ENCODE measurements at regions not wholly inside any gene's neighbourhood (a gene's known extent, or its start where the extent isn't known, plus 50 kb on each side); places are given as distances from the start of the nearest gene placed in this dataset.
"Not testable (repeated sequence)": the region's sequence is repeated elsewhere in the genome, so short reads cannot be mapped to it uniquely, and the experiment has no call there.

DNA sequence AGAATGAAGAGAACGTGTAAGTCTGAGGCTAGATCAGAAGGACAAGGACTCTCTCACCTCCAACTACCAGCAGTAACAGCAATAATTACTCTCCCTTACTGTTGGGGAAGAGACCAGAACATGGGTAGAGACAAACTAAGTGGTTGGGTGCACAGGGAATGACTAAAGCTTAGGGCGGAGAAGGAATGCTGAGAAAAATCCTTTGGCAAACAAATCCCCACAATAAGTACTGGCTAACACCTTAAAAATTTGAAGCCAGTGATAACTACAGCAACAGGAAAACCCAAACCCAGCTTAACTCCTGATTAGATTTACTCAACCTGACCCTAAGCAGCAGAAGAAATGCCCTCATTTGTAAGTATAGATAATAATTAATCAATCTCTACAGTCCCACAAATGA lies 759.0 kb downstream of the AACS start:
- no peak for DNase-seq

DNA sequence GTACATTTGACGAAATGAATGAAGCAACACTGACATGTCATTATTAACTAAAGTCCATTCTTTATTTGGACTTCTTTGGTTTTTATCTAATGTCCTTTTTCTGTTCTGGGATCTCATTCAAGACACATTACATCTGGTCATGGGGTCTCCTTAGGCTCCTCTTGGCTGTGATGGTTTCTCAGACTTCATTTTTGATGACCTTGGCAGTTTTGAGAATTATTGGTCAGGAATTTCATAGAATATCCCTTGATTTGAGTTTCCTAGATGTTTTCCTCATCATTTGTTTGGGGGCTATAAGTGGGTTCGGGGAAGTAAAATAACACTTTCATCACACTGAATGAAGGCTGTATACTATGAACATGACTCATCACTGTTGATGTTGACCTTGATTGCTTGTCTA lies 770.6 kb downstream of the AACS start:
- DNase-seq: no peak

DNA sequence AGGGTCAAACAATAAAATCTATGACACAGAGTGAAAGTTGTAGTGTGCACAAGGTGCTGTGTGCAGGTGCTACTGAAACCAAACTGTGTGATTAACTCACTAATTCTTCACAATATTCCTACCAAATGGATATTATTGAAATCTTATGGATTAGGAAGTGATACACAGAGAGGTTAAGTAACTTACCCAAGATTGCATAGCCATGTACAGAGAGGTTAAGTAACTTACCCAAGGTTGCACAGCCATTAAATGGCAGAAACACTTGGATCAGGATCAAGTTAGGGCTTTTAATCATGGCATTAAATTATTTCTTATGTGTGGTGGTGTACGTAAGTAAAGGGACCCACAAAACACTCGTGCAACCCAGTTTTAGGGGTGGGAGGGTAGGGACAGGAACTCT lies 771.4 kb downstream of the AACS start:
- no peak for DNase-seq

DNA sequence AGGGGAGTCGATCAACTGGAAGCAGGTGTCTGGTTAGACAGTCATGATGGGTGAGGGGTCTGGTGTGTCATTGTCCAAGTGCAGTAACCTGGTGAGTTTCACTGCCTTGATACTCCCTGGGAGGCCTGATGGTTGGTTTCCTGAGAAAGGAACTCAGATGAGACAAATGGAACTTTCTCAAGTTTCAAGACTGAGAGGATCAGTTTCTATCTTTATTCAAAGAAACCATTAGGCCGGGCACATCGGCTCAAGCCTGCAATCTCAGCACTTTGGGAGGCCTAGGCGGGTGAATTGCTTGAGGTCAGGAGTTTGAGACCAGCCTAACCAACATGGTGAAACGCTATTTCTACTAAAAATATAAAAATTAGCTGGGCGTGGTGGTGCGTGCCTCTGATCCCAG lies 776.1 kb downstream of the AACS start:
- no peak for DNase-seq

DNA sequence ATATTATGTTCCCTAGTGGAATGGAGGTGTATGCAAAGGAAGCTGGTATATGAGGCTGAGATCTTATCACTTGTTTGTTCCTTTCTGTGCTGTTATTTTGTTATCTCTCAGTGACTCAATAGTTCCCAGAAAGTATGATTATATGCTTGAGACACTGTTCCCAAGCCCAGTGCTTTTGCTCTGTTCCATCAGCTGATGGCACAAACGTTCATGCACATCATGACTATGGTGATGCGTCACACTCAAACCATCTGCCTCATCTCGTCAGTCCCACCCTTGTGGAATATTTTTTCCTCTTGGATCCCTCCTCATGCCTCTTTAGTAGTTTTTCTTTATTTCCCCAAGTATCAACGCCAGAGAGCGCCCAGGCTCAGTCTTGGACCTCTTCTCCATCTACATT lies 786.9 kb downstream of the AACS start:
- no peak for DNase-seq

DNA sequence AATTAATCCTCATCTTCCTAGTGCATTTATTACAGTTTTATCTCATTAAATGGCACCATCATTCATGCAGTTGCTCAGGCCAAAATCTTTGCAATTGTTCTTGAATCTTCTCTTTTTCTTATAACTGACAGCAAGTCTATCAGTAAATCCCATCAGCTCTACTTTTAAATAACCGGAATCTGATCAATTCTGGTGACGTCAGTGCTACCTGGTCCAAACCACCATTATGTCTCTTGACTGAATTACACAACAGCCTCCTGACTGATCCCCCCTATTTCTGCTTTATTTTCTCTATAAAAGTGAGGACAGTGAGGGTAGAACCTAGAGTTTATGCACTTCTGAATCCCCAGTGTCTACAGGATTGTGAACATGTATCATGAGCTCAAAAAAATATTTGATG lies 787.4 kb downstream of the AACS start:
- no peak for DNase-seq

DNA sequence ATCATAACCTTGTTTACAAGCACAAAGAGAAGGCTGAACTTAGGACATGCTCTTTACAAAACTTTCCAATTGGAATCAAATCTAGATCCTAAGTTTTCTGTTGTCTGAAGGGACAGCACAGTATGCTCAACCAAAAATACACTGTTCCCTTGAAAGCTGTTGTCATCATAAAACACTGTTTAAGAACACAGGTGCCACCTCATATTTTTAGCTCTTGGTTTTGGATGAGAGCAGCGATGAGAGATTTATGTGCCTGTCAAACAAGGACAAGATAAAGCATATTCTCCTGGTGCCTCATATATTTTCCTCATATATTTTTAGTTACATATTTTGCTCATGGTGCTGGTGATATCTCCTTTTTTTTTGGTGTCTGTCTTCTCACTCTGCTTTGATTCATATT lies 788.4 kb downstream of the AACS start:
- no peak for DNase-seq

DNA sequence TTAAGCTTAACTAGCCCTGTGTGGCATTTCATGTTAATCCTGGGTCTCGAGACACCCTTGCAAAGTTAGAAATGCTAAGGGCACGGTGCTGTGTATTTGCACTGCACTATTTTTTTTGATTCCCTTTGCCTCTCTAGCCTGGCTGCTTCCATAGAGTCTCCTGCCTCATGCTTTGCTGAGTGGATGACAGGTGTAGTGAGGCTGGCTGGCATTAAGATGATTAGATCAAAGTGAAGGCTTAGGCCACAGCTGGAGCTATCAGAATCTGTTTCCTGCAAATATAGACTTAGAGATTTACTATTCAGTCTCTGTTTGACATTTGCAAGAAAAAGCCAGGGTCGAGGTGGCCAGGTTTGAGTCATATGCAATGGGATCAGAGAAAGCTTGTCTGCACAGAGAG lies 791.1 kb downstream of the AACS start:
- DNase-seq: peak in 1 of 2 experiments; percentile 26

DNA sequence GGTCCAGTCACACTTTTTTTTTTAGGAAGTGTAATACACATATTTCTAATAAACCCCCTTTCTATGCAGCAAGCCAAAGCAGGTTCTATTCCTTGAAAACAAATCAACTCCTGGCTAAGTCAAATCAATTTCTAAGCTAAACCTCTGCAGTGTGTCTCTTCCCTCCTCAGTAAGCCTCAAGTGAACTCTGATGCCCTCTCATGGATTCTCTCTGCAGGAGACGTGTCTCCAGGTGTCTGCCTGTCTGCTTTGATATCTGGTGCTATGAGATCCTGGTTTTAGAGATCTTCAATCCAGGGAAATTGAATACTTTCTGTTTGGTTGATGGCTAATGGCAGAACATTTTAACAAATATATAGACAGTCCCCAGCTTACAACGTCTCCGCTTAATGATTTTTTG lies 791.7 kb downstream of the AACS start:
- DNase-seq: peak; percentile 16 to 20

DNA sequence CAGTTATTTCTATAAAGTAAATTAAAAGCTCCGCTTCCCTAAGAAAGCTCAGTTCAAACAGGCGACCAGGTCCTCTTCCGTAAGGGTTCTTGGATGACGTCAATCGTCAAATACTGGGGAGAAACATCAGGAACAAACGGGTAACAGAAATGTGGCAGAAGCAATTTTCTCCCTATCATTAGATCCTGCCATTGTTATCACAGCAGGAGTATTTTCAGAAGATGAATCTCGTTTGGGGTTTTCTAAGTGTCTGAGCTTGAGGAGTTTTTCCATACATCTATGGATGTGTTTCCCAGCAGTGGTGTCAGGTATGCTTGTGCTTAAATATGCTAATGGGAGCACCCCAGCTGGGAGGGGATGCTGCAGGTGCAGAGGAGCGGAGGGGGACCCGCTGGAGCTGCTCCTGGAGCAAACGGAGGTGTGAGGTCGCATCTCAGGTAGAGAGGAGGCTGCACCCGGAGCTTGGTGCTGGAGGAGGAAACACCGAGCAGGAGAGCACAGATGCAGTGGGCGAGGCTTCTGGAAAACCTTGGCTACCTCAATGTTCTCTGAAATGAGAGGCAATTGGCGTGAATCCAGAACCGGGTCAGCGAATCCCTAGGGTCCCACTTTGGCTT lies 795.5 kb downstream of the AACS start:
- no peak for DNase-seq

DNA sequence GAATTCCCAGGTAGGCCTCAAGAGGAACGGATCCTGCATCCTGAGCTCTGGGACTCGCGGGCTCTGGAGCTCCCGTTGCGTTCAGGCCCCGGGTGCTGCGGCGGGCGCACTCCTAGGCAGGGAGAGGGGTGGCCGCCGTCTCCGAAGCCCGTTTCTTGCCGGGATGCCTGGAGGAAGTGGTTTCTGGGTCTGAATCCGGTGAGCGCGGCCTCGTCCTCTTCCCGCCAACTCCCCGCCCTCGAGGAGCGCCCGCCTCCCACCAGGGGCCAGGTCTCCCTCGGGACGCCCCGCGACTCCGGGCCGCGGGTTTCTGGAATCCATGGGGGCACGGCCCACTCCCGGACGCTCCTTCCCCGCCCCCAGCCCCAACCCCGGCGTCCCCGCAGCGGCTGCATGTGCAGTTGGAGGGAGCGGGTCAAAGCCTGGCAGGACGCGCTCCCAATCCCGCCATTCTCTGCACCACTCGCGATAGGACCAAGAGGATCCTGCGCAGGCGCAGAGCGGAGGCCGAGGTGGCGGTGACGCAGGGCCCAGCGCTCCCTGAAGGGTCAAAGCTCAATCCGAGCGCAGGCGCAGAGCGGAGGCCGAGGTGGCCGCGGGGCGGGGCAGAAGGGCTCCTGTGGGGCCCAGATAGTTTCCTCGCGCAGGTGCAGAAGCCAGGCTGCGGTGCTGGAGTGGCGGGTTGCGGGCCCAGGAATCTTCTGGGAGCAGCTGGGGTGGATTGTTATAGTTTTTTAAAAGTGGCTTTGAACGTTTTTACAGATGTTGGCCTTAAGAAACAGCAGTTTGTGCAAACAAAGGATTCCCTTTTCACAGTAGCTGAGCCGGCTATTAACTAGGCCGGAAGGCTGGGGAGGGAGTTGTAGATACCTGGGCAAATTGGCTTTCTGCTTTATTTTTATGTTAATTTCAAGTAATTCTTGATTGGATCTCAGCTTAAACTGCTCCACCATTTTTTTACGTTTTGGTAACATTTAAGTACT lies 796.4 kb downstream of the AACS start:
- DNase-seq: no peak

DNA sequence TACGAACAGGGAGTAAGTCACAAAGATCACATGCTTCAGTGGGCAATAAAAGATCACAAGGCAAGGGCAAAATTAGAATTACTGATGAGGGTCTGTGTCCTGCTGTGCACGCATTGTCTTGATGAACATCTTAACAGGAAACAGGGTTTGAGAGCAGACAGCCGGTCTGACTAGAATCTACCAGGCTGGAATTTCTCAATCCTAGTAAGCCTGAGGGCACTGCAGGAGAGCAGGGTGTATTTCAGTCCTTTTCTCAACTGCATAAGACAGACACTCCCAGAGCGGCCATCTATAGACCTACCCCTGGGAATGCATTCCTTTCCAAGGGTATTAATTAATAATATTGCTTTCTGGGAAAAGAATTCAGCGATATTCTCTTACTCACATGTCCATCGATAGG lies 800.0 kb downstream of the AACS start:
- DNase-seq: not testable (repeated sequence)

DNA sequence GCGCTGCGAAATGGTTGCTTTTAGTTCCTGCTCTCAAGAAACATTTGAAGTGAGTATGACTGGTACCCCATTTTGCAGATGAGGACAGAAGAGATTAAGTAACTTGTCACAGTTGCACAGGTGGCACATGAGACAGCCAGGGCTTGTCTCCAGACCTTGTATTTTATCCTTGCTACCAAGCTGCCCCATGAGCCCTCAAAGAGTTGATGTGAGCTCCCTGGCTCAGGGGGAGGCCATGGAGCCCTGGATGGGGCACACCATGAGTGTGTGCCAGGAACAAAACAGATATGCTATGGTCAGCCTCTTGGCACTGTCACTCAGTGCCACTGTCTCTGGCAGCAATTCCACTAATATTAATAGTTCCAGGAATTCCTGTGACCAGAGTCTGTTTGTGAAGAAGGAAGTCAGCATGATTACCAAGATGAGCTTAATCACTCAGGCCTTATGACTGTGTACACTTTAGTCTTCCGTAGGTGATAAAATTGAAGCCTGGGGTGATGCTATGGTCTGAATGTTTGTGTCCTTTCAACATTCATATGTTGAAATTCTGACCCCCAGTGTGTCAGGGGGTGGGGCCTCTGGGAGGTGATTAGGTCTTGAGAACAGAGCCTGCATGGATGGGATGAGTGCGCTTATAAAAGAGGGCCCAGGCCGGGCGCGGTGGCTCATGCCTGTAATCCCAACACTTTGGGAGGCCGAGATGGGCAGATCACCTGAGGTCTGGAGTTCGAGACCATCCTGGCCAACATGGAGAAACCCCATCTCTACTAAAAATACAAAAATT lies 806.8 kb downstream of the AACS start:
- no peak for DNase-seq

DNA sequence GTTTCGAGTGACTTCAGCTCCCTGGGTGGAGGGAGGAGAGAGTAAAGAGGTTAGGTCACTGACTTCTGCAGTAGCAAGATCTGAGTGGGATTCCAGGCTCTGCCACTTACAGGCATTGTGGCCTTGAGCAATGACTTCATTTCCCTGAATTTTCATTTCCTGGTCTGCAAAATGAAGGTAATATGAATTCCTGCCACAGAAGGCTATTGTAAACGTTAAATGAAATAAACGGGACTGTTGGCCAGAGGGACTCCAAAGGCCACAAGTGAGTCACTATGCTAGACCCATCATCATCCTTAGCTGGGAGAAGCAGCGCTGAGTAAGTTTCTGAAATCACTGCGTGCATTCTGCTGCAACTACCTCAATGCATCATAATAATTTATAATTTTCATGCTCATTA lies 807.8 kb downstream of the AACS start:
- no peak for DNase-seq

DNA sequence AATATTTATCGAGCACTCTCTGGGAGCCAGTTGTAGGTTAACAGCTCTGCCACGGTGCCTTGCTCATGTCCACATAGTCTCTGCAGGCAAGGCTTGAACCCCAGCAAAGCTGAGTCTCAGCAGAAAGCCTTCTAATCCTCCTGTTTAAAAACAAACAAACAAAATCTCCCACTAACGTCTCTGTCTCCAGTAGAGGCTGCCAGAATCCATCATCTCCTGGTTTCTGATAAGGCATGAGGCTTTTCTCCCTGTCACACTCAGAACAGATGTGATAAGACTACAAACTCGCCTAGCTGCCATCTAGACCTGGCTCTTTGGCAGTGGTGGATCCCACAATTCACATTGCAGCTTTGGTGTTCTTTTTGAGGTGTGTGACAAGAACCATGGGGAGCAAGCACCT lies 813.2 kb downstream of the AACS start:
- no peak for DNase-seq

DNA sequence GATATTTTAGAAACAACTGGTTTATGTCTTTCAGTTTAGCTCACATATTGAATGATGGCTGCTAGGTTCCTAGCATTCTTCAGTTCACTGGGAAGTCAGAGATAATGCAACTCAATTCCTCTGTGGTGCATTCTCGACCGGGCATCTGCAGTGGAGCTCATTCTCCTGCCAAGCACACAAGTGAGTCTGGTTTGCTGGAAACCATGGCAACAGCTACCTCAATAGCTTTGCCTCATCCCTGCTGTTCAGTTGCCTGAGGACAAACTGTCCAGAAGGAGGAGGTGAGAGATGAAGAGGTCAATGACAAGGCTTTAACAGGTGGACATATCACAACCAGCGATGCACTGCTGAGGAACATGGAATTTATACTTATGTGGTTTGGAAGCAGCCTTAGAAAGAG lies 816.9 kb downstream of the AACS start:
- peak in 1 of 2 experiments; percentile 4 for DNase-seq

DNA sequence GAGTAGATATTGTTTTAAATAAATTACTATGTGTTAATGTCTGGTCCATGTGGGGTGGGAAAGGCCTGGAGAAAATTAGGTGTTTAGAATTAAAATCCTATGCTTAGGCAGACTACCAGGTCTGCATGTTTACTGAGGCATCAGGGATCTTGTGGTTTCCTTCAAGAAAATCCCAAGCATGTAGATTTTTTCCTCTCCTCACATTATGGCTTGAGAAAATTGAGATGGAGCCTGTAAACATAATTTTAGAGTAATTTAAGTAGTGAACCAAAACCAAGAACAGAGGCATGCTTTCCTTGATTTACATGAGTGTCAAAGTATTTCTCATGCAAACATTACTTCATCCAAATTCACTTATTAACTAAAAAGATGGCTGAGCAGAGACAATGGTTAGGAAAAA lies 823.7 kb downstream of the AACS start:
- DNase-seq: no peak

DNA sequence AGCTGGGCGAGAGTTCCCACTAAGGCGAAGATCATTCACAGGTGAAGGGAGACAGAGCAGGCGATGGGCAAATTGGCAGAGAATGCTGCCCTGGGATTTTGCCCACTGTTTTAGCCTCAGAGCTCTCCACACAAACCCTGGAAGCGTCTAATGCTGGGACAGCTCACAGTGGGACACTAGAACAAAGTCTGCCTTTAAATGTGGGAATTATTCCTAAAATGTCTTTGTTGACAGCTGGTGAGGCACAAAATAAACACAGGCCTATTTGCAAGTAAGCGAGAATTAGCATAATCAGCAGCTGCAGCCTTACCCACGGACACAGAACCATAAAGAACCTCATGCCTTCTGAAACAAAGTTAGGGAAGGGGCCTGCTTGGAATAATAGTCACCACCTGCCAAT lies 824.5 kb downstream of the AACS start:
- DNase-seq: no peak

DNA sequence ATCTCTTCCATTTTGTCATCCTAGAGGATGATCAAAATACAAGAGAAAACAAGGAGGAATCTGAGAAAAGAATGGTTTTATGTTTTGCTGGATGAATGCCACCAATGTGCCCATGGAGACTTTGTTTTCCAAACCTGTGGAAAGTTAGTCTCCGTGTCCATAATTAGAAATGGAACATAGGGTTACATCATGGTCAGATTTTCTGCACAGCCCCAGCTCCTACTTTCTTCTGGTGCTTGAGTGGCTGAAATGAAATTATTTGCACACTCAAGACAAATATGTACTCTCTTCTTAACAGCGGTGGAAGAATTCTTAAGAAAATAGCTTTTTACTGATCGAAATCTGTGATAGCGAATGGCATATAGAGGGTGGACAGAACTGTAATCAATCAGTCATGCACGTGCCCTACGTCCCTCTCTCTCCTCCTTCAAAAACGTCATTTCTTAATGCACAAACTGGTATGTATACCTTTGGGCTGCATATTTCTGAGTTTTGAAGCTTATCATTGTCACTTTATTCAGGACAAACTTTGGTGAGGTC lies 825.2 kb downstream of the AACS start:
- no peak for DNase-seq

DNA sequence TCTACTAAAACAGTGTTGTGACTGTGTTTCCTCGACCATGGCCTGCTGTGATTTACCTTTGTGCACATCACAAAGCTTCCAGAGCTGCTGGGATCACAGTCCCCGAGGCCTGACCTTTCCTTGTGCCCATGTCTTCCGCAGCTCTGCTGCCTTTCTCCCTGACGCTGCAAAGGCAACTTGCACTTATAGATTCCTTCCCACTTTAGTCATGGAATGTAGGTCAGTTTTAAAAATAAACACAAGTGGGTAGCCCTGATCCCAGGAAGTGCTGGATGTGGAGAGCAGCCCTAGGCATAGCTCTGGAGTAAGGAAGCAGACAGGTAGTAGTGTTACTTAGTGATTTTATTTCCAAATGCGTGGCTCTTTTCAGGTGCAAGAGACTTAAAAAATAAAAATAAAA lies 825.7 kb downstream of the AACS start:
- no peak for DNase-seq

DNA sequence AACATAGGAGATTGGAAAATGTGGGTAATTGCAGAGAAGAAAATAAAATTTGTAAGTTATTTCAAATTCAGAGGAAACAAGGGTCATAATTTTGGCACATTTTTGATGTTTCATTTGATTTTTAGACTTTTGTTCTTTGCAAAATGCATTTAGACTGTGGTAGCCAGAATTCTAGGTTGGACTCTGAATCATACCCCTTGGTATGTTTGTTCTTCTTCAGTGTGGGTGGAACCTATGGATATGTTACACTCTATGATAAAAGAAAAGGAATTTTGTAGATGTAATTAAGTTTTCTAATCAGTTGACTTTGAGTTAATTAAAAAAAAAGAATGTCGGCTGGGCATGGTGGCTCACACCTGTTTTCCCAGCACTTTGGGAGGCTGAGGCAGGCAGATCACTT lies 827.0 kb downstream of the AACS start:
- DNase-seq: no peak

DNA sequence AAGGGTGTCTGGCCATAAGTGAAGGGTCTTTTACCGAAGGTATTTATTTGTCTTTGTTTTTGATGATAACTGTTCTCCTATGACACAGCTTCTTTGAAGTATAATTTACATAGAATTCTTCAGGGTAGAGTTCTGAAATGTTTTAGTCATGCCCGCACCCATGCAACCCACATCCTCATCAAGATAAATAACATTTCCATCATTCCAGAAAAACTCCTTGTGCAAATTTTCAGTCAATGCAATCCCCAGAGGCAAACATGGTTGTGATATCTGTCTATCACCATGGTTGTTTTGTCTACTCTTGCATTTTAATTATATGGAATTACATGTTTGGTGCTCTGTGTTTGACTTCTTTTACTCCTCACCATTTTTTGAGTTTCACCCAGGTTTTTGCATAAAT lies 837.8 kb downstream of the AACS start:
- no peak for DNase-seq

DNA sequence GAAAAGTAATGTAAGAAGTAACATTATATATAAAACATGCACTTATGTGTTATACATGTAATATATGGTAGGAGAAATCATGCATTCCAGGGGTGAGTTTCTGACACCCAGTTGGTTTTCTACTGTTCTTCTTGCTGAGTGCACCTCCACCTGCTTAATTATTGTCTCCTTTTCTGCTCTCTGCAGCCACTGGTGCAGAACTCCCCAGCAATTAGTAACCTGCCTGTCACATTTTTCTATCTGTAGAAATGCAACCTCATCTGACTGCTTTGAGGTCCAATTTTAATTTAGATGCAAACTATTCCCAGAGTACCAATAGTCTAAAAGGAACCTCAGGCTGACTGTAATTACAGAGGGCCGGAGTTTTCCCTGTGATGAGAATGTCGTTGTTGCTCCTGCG lies 842.1 kb downstream of the AACS start:
- DNase-seq: no peak
